ENCODE measurements at regions not wholly inside any gene's neighbourhood (a gene's known extent, or its start where the extent isn't known, plus 50 kb on each side); places are given as distances from the start of the nearest gene placed in this dataset.

DNA sequence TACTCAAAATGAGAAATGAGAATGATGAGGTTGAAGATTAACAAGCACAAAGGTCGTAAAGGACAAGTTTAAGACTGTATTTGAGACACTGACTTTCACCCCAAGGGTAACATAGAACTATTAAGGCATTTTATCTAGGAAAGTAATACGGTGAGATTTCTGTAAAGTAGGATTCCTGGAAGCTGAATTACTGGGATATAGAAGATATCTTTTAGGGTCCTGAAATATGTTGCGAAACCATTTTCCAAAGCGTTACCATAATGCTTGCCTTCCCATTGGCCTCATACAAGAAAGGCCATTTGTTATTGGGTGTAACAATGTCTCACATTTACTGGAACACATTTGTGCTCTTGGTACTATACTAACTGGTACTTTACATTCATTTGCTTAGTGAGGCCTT lies 1185.9 kb upstream of the TENM4 start:
- Histone ChIP-seq H3K4me2 (ENCODE audit: insufficient read depth, low read length) (no peak overlapping the region), H3K9ac (replicated peaks; ENCODE audit: extremely low read depth, insufficient read depth, low read length) (no peak overlapping the region), H3K9me3 (replicated peaks; ENCODE audit: control insufficient read depth, insufficient read depth, low read length) (no peaks in the 10 kb centered on the region), H3K27me3 (ENCODE audit: control insufficient read depth in 2 of 2, insufficient read depth in 2 of 2, low read length in 2 of 2) (no peaks in the 10 kb centered on the region), H4K20me1 (replicated peaks; ENCODE audit: control insufficient read depth, extremely low read depth, insufficient read depth, low read length) (no peaks in the 10 kb centered on the region), H3K36me3 (ENCODE audit: control insufficient read depth in 2 of 2, extremely low read depth in 1 of 2, insufficient read depth in 2 of 2, low read length in 2 of 2) (no peaks in the 10 kb centered on the region), H3K9me1 (replicated peaks; ENCODE audit: control insufficient read depth, extremely low read depth, insufficient read depth, low read length) (no peaks in the 10 kb centered on the region), H3K4me1 (ENCODE audit: control insufficient read depth, extremely low read depth, insufficient read depth, low read length) (no peaks in the 10 kb centered on the region), H3K27ac (ENCODE audit: insufficient read depth, low read depth, low read length) (no peak overlapping the region), H2AFZ (ENCODE audit: low read depth, low read length) (no peak overlapping the region), H3K4me3 (replicated peaks in 1 of 3; ENCODE audit: insufficient read depth in 1 of 3, low read depth in 1 of 3, low read length in 3 of 3) (no peak overlapping the region), H3K79me2 (ENCODE audit: control insufficient read depth, insufficient read depth, low read length) (no peaks in the 10 kb centered on the region)
- FAIRE-seq: no peak
- DNase-seq (ENCODE audit: low read depth, low spot score): no peak
- TF ChIP-seq POLR2AphosphoS5 (IDR thresholded peaks at IDR 0.05; ENCODE audit: insufficient read depth, low read depth, low read length) (no peak), MYC (IDR thresholded peaks at IDR 0.05; ENCODE audit: low read depth, low read length) (no peak), JUN (IDR thresholded peaks at IDR 0.05; ENCODE audit: borderline replicate concordance, insufficient read depth, insufficient read length, low read depth) (no peak)
- no TSS peak for BruUV-seq (replicated peaks)
- intact Hi-C loops (cut with micrococcal nuclease) (no loop called here), dilution Hi-C loops (cut with MboI; ENCODE audit: extremely low pct_ligation_motif_present, low sequenced_read_pairs) (no loop called here)
- ChIA-PET CTCF (no interaction called here), POLR2A (no interaction called here)

DNA sequence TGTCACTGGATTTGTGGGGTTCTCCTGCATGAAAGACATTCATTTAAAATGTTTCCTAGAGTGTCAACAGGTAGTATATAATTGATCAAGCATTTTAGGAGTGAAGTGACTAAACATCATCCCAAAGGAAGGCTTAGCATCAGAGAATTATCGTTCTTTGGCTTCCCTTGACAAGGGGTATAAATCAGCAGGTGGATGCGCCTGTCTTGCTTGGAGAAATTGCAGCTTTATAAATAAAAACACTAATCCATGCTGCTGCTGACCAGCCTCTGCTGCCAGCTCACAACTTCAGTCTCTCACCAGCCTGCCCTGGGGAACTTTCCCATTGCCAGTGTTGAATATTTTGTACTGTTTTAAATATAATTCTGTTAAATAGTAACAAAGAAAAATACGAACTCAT lies 1184.7 kb upstream of the TENM4 start:
- H3K9ac ChIP-seq (replicated peaks; ENCODE audit: extremely low read depth, insufficient read depth, low read length): no peak overlapping the region
- no peaks in the 10 kb centered on the region for H3K36me3 ChIP-seq (ENCODE audit: control insufficient read depth in 2 of 2, extremely low read depth in 1 of 2, insufficient read depth in 2 of 2, low read length in 2 of 2)
- H3K4me3 ChIP-seq (replicated peaks in 1 of 3; ENCODE audit: insufficient read depth in 1 of 3, low read depth in 1 of 3, low read length in 3 of 3): no peak overlapping the region
- H3K9me1 ChIP-seq (replicated peaks; ENCODE audit: control insufficient read depth, extremely low read depth, insufficient read depth, low read length): no peaks in the 10 kb centered on the region
- no peaks in the 10 kb centered on the region for H3K9me3 ChIP-seq (replicated peaks; ENCODE audit: control insufficient read depth, insufficient read depth, low read length)
- no TSS peak for BruUV-seq (replicated peaks)
- no peak overlapping the region for H2AFZ ChIP-seq (ENCODE audit: low read depth, low read length)
- FAIRE-seq: no peak
- H3K4me2 ChIP-seq (ENCODE audit: insufficient read depth, low read length): no peak overlapping the region
- DNase-seq (ENCODE audit: low read depth, low spot score): no peak
- dilution Hi-C loops (cut with MboI; ENCODE audit: extremely low pct_ligation_motif_present, low sequenced_read_pairs) (no loop called here), intact Hi-C loops (cut with micrococcal nuclease) (no loop called here)
- no peak overlapping the region for H3K27ac ChIP-seq (ENCODE audit: insufficient read depth, low read depth, low read length)
- H3K4me1 ChIP-seq (ENCODE audit: control insufficient read depth, extremely low read depth, insufficient read depth, low read length): no peaks in the 10 kb centered on the region
- POLR2A ChIA-PET: no interaction called here
- CTCF ChIA-PET: no interaction called here
- H3K27me3 ChIP-seq (ENCODE audit: control insufficient read depth in 2 of 2, insufficient read depth in 2 of 2, low read length in 2 of 2): no peaks in the 10 kb centered on the region
- no peaks in the 10 kb centered on the region for H4K20me1 ChIP-seq (replicated peaks; ENCODE audit: control insufficient read depth, extremely low read depth, insufficient read depth, low read length)
- H3K79me2 ChIP-seq (ENCODE audit: control insufficient read depth, insufficient read depth, low read length): no peaks in the 10 kb centered on the region
- TF ChIP-seq POLR2AphosphoS5 (IDR thresholded peaks at IDR 0.05; ENCODE audit: insufficient read depth, low read depth, low read length) (no peak), JUN (IDR thresholded peaks at IDR 0.05; ENCODE audit: borderline replicate concordance, insufficient read depth, insufficient read length, low read depth) (no peak), EZH2 (IDR thresholded peaks at IDR 0.05; ENCODE audit: borderline replicate concordance, low read depth, low read length, severe bottlenecking) (no peak), GATA2 (IDR thresholded peaks at IDR 0.05; ENCODE audit: insufficient read depth, insufficient read length, low read depth, low read length) (no peak), MYC (IDR thresholded peaks at IDR 0.05; ENCODE audit: low read depth, low read length) (no peak), POLR2A (IDR thresholded peaks at IDR 0.05; ENCODE audit: low read depth, low read length) (no peak), FOS (IDR thresholded peaks at IDR 0.05; ENCODE audit: borderline replicate concordance, insufficient read depth, low read length) (no peak)
- TF ChIP-seq, protein P1, sequence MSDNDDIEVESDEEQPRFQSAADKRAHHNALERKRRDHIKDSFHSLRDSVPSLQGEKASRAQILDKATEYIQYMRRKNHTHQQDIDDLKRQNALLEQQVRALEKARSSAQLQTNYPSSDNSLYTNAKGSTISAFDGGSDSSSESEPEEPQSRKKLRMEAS (IDR thresholded peaks at IDR 0.05; ENCODE audit: insufficient read depth, insufficient read length): no peak
- TF ChIP-seq, protein P2, sequence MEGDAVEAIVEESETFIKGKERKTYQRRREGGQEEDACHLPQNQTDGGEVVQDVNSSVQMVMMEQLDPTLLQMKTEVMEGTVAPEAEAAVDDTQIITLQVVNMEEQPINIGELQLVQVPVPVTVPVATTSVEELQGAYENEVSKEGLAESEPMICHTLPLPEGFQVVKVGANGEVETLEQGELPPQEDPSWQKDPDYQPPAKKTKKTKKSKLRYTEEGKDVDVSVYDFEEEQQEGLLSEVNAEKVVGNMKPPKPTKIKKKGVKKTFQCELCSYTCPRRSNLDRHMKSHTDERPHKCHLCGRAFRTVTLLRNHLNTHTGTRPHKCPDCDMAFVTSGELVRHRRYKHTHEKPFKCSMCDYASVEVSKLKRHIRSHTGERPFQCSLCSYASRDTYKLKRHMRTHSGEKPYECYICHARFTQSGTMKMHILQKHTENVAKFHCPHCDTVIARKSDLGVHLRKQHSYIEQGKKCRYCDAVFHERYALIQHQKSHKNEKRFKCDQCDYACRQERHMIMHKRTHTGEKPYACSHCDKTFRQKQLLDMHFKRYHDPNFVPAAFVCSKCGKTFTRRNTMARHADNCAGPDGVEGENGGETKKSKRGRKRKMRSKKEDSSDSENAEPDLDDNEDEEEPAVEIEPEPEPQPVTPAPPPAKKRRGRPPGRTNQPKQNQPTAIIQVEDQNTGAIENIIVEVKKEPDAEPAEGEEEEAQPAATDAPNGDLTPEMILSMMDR (IDR thresholded peaks at IDR 0.05; ENCODE audit: extremely low read depth in 1 of 2, insufficient read depth in 1 of 2, low read depth in 1 of 2, low read length in 2 of 2): no peak
